ENCODE measurements at regions not wholly inside any gene's neighbourhood (a gene's known extent, or its start where the extent isn't known, plus 50 kb on each side); places are given as distances from the start of the nearest gene placed in this dataset.

- H3K4me2 ChIP-seq (ENCODE audit: low read length), result no peak overlapping the region
- no peaks in the 10 kb centered on the region for H3K9me3 ChIP-seq (ENCODE audit: low read length)
- H4K20me1 ChIP-seq (ENCODE audit: insufficient read depth), result no peaks in the 10 kb centered on the region
- no peaks in the 10 kb centered on the region for H3F3A ChIP-seq (ENCODE audit: insufficient read depth, low read length, poor library complexity, severe bottlenecking)
- no peaks in the 10 kb centered on the region for H3K9me2 ChIP-seq (ENCODE audit: insufficient read depth, low read length)
- H3K4me3 ChIP-seq (ENCODE audit: low read length), result no peak overlapping the region
- H3K27me3 ChIP-seq (ENCODE audit: insufficient read depth, low read depth, low read length), result no peaks in the 10 kb centered on the region
- no peaks in the 10 kb centered on the region for H3K36me3 ChIP-seq (ENCODE audit: insufficient read depth, low read length)
- H2AFZ ChIP-seq (ENCODE audit: low read depth, low read length), result no peak overlapping the region
- no peak overlapping the region for H3K27ac ChIP-seq (ENCODE audit: low read length)
- no peaks in the 10 kb centered on the region for H3K79me2 ChIP-seq (replicated peaks; ENCODE audit: insufficient read depth, low read length)
- TF ChIP-seq REST (IDR thresholded peaks at IDR 0.05; ENCODE audit: borderline replicate concordance), result no peak
- no peak for TF ChIP-seq CTCF (IDR thresholded peaks at IDR 0.05; ENCODE audit: poor library complexity, severe bottlenecking)
- no peak for TF ChIP-seq EP300 (conservative IDR thresholded peaks at IDR 0.05; ENCODE audit: poor library complexity, severe bottlenecking)
- TF ChIP-seq MXI1 (conservative IDR thresholded peaks at IDR 0.05; ENCODE audit: poor library complexity, severe bottlenecking), result no peak
- no peak for TF ChIP-seq RAD21 (conservative IDR thresholded peaks at IDR 0.05)
- no peak for TF ChIP-seq POLR2AphosphoS5 (IDR thresholded peaks at IDR 0.05)
- TF ChIP-seq TAF1 (IDR thresholded peaks at IDR 0.05; ENCODE audit: low read depth), result no peak
- no peak for TF ChIP-seq EZH2 (IDR thresholded peaks at IDR 0.05; ENCODE audit: borderline replicate concordance, insufficient read depth, low read length, poor library complexity, severe bottlenecking)
- no peak for TF ChIP-seq SMC3 (conservative IDR thresholded peaks at IDR 0.05; ENCODE audit: poor library complexity)
- H3K9ac ChIP-seq (ENCODE audit: low read length), result no peak overlapping the region
These were observed 55.5 kb downstream of the ADRA2C start for GRCh38 chr4:3821580-3822229.

- Histone ChIP-seq H3K4me2 (ENCODE audit: low read length) (no peak overlapping the region), H3K79me2 (replicated peaks; ENCODE audit: insufficient read depth, low read length) (no peaks in the 10 kb centered on the region), H3K9ac (ENCODE audit: low read length) (no peak overlapping the region), H3K27me3 (ENCODE audit: insufficient read depth, low read depth, low read length) (no peaks in the 10 kb centered on the region), H3K9me3 (ENCODE audit: low read length) (no peaks in the 10 kb centered on the region), H3K9me2 (ENCODE audit: insufficient read depth, low read length) (no peaks in the 10 kb centered on the region), H2AFZ (ENCODE audit: low read depth, low read length) (no peak overlapping the region), H3K36me3 (ENCODE audit: insufficient read depth, low read length) (no peaks in the 10 kb centered on the region), H3F3A (ENCODE audit: insufficient read depth, low read length, poor library complexity, severe bottlenecking) (no peaks in the 10 kb centered on the region), H3K27ac (ENCODE audit: low read length) (no peak overlapping the region), H3K4me3 (ENCODE audit: low read length) (no peak overlapping the region), H4K20me1 (ENCODE audit: insufficient read depth) (no peaks in the 10 kb centered on the region)
- TF ChIP-seq TAF1 (IDR thresholded peaks at IDR 0.05; ENCODE audit: low read depth) (no peak), EP300 (conservative IDR thresholded peaks at IDR 0.05; ENCODE audit: poor library complexity, severe bottlenecking) (no peak), REST (IDR thresholded peaks at IDR 0.05; ENCODE audit: borderline replicate concordance) (no peak), RAD21 (conservative IDR thresholded peaks at IDR 0.05) (no peak), SMC3 (conservative IDR thresholded peaks at IDR 0.05; ENCODE audit: poor library complexity) (no peak), POLR2AphosphoS5 (IDR thresholded peaks at IDR 0.05) (no peak), MXI1 (conservative IDR thresholded peaks at IDR 0.05; ENCODE audit: poor library complexity, severe bottlenecking) (no peak), EZH2 (IDR thresholded peaks at IDR 0.05; ENCODE audit: borderline replicate concordance, insufficient read depth, low read length, poor library complexity, severe bottlenecking) (no peak), CTCF (IDR thresholded peaks at IDR 0.05; ENCODE audit: poor library complexity, severe bottlenecking) (no peak)
These were observed 56.2 kb downstream of the ADRA2C start for GRCh38 chr4:3822230-3822947.
